NCI-H1092 treated with DMSO at 0.1 percent for 48 hours (cell line): ENCODE measurements at regions not wholly inside any gene's neighbourhood (a gene's known extent, or its start where the extent isn't known, plus 50 kb on each side); places are given as distances from the start of the nearest gene placed in this dataset.

Experiments
- DNase-seq: peaks from one replicate; lab custom pipeline; 2025; lab: John Stamatoyannopoulos, UW

DNA sequence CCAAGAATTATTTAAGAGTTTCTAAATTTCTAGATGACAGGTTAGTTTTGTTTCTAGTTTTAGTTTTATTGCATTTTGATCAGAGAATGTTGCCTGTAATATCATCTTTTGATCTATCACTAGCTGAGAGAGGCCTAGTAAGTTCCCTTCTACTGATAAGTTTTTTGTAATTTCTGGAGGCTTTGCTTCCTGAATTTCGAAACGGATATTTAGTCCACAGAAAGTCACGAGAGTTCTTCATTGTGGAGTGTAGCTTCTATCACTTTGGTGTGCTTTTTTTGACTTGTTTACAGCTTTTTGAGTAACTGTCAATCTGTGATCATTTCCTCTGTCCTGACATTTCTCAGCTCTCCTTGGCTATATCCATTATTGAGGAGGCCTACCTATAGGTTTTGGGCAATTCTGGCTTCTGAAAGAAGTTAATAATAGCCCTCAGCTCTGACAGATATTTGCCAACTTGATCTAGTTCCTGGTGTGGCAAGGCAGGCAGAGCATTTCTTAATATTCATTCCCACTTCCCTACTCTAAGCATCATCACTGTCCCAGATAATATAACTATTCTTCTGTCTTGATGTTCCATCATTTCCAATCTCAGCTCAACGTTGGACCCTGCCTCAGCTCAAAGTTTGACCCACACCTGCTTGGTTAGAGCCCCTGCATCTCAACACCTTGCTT, 171.3 kb downstream of the BLID start:
- no peak for DNase-seq

- no peak for DNase-seq
Measured at GRCh38 chr11:121938076-121938475, 177.9 kb downstream of the BLID start.

GRCh38 chr11:121936781-121937447, 179.1 kb downstream of the BLID start:
- no peak for DNase-seq

- no peak for DNase-seq
Measured at GRCh38 chr11:121936370-121936769, 179.6 kb downstream of the BLID start.

- DNase-seq, result no peak
Measured at GRCh38 chr11:121933694-121934093, 182.3 kb downstream of the BLID start.

DNA sequence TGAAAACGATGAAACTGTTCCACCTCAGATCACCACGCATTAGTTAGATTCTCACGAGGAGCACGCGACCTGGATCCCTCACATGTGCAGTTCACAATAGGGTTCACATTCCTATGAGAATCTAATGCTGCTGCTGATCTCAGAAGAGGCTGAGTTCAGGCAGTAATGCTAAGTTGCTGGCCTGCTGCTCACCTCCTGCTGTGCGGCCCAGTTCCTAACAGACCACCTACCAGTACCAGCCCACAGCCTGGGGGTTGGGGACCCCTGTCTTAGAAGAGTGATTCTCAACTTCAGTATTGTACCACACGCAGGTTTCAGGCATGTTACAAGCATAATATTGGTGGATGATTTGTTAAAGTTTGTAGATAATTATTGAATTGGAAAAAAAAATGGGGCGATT, 182.7 kb downstream of the BLID start:
- DNase-seq, result no peak

GRCh38 chr11:121932646-121933185, 183.3 kb downstream of the BLID start:
- no peak for DNase-seq

DNA sequence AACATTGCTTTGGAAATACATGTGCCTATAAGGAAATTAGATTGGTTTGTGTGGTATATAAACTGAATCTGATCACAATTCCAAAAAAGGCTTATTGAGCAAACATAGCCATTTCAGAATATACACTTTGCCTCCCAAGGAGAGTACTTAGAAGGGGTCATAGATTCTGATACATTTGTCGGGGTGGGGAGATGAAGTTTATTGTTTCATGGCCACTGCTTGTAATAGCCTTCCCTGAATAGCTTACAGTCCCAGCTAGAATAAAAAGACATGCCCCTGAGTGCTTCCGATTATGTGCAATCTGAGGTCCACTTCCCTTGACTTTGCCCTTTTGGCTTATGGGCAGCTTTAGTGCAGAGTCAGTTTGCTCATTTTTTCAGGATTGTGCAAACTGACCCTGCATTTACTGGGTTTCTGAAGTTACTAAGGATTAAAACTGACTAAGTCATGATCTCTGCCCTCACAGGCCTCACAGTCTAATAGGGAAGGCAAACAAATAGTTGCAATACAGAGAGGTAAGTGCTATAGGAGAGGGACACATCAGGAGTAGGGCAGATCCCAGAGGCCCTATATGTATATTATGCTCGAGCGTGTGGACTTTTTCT, 184.2 kb downstream of the BLID start:
- DNase-seq, result no peak

- DNase-seq, result no peak
Measured at GRCh38 chr11:121931121-121931520, 184.9 kb downstream of the BLID start.

GRCh38 chr11:121930004-121930965, 185.7 kb downstream of the BLID start:
- peak; percentile 82 for DNase-seq

GRCh38 chr11:121929581-121929980, 186.4 kb downstream of the BLID start:
- peak; percentile 91 for DNase-seq

DNA sequence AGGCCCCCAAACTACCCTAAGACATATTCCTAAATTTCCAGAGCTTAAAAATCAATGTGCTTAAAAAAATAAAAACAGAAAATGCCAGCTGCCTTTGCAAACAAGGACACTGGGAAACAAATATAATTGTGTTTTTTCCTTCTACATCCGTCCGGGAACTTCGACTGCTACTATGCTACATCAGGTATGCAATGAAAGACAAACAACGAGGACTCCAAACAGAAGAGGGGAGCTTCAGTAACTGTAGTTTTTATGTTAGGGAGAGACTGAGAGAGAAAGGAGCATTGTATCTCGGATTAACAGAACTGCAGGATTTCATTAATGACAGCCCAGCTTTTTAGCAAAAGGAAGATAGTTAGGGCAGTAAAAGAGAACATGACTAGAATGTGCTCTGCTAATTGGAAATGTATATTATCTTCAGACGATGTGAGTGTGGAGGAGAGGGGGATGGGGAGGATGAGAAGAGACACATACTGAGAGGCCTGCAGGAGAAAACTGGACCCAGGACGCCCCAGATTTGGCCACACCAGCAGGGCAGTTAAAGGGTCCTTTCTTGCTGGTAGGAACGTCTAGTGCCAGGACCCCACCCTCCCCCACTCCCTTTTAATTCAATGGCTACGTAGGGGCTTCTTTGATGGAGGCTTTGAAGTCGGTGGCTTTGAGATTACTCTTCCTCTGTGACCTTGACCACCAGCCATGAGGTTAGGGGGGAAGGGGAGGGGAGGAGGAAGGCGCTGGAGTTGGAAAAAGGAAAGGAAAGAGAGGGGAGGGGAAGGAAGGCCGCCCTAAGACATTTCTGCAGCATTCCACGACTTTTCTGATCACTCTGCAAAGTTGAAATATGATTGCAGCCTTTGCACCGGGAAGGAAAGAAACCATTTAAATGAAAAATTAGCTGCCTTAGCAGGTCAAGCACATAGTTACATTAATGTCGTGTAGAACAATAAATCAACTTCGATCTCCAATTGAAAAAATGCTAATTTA, 187.1 kb downstream of the BLID start:
- no peak for DNase-seq

GRCh38 chr11:121927789-121928188, 188.2 kb downstream of the BLID start:
- no peak for DNase-seq

GRCh38 chr11:121927097-121927785, 188.8 kb downstream of the BLID start:
- no peak for DNase-seq

GRCh38 chr11:121924191-121924590, 191.8 kb downstream of the BLID start:
- DNase-seq, result no peak

DNA sequence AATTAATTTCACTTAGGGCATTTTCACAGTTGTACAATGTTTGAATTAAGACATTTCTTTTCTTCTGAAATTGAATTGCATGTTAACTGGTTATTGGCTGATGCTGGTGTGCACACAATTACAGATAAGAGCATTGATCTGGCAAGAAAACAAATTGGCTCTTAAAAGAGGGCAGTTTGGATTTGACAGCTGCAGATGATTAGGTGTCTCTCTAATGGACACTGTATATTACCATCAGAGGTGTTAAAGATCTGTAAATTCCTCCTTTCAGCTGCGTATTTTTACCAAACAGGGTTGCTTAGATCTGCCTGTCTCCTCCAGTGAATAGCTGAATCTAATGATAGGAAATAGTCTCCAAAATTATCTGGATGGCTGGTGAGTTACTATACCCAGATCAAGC, 198.5 kb downstream of the BLID start:
- peak; percentile 31 for DNase-seq

GRCh38 chr11:121914508-121915059, 201.4 kb downstream of the BLID start:
- DNase-seq, result no peak

DNA sequence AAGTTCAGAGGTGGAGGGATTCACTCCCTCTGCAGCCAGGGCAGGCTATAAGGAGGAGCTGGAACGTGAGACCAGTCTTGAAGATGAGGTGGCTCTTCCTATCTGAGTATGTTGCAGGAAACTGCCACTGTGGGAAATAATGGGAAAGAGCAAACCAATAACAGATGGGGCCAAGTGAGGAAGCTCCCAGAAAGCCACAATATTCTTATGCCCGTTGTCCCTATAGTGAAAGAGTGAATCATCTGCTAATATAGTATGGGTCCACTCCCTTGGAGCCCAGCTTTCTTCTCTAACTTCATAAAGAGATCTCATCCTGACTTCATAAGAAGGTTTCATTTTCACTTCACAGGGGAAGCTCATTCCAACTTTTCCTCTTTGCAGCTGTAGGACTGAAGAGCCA, 206.4 kb downstream of the BLID start:
- DNase-seq, result no peak

DNA sequence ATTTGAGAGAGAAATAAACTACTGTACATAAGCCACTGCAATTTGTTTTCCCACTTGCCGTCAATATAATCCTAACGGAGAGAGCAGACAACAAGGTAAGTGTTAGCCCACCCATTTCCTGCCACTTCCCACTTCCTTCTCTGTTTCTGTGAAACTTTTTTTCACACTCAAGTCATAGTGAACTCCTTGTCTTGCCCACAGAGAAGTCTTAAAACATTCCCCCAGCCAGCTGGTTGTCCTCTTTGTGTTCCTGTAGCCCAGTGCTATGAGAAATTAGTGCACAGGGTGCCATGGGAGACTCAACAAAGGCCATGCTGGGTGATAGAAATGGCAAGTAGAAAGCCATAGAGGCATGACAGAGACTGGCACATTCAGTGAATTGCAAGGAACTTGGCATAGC, 208.6 kb downstream of the BLID start:
- no peak for DNase-seq

DNA sequence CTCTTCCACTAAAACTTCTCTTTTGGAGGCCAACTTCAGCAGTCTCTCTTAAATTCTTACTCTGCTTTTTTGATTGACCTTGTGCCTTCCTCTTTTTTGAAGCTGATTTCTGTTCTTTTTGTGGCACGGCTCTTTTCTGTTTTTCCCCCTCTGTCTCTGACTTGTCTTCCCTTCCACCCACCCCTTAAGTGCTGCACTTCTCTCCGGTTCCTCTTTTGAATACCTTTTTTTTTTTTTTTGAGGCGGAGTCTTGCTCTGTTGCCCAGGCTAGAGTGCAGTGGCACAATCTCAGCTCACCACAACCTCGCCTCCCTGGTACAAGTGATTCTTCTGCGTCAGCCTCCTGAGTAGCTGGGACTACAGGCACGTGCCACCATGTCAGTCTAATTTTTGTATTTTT, 211.9 kb downstream of the BLID start:
- no peak for DNase-seq
